ENCODE measurements at regions not wholly inside any gene's neighbourhood (a gene's known extent, or its start where the extent isn't known, plus 50 kb on each side); places are given as distances from the start of the nearest gene placed in this dataset.

DNA sequence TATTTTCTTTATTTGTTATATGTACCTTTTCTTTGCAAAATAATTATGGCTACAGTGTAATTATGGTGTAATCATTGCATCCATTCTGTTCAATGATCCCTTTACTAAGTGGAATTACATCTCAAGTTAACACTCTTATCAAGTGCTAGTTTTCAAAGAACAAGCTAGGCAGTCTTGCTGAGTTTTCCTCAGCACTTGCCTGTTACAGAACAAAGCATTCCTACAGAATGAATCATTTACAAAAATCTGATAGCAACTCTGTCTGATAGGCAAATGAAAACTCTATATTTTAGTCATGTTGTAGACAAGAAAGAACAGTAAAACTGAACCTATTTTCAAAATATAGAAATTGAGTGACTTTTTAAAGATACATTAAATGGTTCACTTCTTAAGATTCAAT is 109.8 kb upstream of the POU3F2 start:
- DNase-seq (ENCODE audit: low spot score), result no peak

DNA sequence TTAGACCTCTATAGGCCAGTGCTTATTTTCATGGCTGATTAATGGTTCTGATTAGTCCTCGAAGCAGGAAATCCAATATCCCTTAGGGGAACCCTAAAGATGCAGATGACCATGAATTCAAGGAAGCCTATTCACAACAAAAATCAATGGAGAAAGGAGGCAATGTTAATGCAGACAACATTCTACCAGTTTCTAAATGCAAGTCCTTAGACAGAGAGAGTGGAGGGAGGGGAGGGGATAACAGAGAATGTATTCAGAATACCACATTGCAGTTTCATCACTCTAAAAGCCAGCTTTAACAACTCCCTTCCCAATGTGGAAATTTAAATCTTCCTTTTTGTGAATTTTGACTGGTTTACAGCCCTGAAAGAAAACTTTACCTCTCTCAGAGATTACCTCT is 87.1 kb upstream of the POU3F2 start:
- DNase-seq (ENCODE audit: low spot score), result no peak

DNA sequence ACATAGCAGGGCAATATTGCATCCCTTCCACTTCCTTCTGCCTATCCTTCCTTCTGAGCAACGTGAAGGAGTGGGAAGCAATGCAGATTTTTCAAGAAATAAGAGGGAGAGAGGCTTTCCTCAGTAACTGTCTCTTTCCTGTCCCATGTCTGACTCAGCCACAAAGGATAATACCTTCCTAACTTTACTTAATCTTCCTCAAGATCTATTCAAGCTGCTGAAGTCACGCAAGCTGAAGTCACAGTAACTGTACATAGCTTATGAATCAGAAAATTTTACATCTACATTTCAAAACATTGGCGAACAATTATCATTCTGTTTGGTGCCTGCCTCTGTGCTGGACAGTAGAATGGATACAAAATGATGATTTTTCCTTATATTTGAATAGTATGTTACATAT is 86.4 kb upstream of the POU3F2 start:
- no peak for DNase-seq (ENCODE audit: low spot score)

DNA sequence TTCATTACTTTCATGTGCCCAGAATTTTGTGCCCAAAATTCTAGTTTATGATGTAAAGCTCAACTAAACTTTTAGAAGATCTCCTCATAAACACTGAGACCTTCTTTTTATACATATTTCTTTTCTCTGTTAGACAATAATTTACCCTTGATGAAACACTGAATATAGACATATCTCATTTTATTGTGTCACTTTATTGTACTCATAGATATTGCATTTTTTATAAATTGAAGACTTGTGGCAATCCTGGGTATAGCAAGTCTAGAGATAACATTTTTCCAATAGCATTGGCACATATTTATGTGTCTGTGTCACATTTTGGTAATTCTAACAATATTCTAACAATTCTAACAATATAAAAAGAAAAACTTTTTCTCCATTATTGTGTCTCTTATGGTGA is 74.9 kb upstream of the POU3F2 start:
- DNase-seq (ENCODE audit: low spot score), result no peak

DNA sequence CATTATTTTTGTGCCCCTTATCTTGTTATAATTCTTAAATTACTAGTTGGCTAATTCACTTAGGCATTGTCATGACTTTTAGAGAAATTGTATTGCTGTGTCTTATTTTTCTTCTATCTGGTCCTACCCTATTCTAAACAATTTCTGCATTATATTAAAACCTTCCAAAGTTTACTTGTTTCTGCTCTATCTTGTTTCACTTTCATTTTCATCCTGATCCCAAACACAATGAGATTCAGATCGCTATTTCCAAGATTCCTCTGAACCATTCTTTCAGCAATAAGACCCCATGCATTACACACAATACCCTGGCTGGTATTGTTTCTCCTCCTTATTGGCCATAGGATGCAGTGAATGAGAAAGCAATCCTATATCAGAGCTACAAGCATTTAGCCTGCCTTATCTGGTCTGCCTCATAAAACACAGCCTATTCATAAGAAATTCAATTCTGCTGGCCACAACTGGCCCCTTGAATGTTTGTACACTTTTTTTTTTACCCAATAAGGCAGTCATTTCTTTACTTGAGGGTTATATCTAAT is 69.9 kb upstream of the POU3F2 start:
- no peak for DNase-seq (ENCODE audit: low spot score)

DNA sequence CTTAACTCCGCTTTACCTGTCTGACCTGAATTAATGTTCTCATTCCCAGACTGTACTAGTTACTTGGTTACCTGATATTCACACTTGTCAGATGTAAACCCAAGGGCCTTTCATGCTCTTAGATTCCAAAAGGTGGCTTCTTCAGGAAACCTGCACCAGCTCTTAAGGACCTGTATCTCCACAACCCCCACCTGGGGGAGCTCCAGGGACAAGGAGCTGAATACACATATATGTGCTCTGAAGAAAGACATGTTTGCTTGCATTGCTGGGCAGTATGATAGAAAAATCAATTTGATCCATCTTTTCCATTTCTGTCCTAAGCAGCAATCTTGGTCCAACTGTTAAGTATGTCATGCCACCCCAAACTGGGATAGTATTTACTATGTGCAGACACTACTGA is 64.8 kb upstream of the POU3F2 start:
- peak; percentile 5 for DNase-seq (ENCODE audit: low spot score)

DNA sequence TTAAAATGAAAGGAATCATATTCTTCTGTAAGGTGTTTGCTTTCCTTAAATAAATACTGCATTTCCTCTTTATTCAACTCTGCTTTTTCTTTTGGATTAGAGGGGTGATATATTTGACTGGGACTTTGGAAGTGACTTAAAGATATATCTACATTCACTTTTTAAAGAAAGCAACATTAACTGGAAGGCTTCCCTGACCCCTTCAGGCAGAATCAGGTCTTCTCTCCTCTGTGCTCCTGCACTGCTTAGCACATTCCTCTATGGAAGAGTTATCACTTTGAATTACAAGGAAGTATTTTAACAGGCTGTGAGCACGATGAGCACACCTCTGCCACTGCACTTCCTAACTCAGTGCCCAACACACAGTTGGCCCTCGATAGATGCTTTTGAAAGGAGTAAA is 59.2 kb upstream of the POU3F2 start:
- no peak for DNase-seq (ENCODE audit: low spot score)

DNA sequence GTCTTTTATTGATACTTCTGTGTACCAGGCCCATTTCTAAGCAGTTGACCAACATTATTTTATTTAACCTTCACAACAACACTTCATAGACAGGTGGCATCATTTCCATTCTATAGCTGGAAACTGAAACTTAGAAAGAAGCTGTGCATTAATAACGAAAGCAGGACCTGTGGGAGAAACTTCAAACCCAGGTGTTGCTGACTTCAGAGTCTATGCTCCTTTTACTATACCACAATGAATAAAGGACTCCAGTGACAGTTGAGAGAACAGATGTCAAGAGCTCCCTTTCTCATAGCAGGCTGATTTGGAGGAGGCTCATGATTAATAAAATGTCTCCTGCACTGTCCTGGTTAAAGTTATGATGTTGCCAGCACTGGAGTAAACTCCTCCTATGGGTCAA is 56.6 kb upstream of the POU3F2 start:
- DNase-seq (ENCODE audit: low spot score), result no peak

DNA sequence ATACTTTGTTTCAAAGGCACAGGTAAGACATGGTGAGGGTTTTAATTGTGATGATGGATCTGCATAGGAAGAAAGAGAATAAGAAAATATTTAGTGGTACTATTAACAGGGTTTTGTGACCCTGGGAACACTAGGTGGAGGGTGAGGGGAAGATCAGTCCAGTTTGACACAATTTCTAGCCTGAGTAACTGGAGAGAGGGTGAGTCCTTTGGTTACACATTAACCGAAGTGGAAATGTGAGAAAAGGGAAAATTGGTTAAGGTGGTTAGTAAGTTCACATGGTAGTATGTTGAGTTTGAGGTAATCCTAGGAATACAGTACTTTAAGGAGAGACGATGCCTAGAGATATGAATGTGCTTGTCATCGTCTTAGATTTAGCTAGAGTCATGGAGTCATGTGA is 54.8 kb upstream of the POU3F2 start:
- DNase-seq (ENCODE audit: low spot score), result no peak

DNA sequence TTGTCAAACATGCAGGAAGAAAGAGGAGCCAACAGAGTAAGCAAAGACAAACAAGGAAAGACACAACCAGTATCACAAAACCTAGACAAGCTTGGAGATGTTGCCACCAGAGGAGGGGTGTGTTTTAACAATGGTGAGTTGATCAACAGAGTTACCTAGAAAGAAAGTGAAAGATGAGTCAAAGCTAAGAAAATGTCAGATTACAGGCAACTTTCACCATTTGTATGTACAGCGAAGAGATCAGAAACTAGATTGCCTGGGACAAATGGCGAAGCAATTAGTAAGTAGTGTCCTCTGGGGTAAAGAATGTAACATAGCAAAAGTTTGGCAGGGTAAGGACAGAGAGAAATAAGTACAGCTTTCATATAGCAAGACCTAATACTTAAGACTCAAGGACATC is 51.6 kb upstream of the POU3F2 start:
- DNase-seq (ENCODE audit: low spot score), result no peak

DNA sequence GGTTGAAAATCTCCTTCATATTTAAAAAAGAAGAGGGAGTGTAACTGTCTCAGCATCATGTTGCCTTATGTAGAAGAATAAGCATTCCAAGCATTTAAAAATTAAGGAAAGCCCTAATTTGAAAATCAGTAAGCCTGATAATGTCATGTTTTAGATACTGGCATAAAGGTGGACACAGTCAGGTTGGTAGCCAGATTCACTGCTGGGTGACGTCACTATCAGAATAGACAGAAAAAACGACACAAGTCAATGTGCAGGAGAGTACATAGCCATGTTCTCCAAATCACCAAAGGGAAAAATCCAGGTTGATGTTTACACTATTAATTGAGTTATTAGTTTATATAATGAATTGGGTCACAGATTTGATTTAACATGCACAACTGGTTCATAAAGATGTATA is 50.8 kb upstream of the POU3F2 start:
- DNase-seq (ENCODE audit: low spot score), result no peak
